Adipocyte (in vitro differentiated cells): ENCODE measurements at regions not wholly inside any gene's neighbourhood (a gene's known extent, or its start where the extent isn't known, plus 50 kb on each side); places are given as distances from the start of the nearest gene placed in this dataset.
A peak's percentile ranks its signal among the peaks of the same experiment; 100 is the strongest.
"Not testable (repeated sequence)": the region's sequence is repeated elsewhere in the genome, so short reads cannot be mapped to it uniquely, and the experiment has no call there.

Experiments used
- DNase-seq: peaks from one replicate; pipeline ENCODE4 v3.0.0-alpha.2; 2015; ENCODE audit warnings: low read depth
- H3K27me3 ChIP-seq: replicated peaks from 2 replicates; pipeline ENCODE4 v1.7.0; 2013; ENCODE audit warnings: mild to moderate bottlenecking, low read length, moderate library complexity; ENCODE audit not compliant: control insufficient read depth, insufficient read depth
- H3K36me3 ChIP-seq: 2 replicates; pipeline ENCODE4 v1.7.0; 2013; ENCODE audit warnings: low read length, mild to moderate bottlenecking, moderate library complexity; ENCODE audit not compliant: control insufficient read depth, insufficient read depth, severe bottlenecking
- H3K4me1 ChIP-seq: 2 replicates; pipeline ENCODE4 v1.7.0; 2013; ENCODE audit warnings: mild to moderate bottlenecking, low read length, moderate library complexity; ENCODE audit not compliant: control insufficient read depth, insufficient read depth
- H3K4me3 ChIP-seq: 2 replicates; pipeline ENCODE4 v1.7.0; 2013; ENCODE audit warnings: mild to moderate bottlenecking, low read length, moderate library complexity
- H3K9ac ChIP-seq: 2 replicates; pipeline ENCODE4 v1.7.0; 2013; ENCODE audit warnings: mild to moderate bottlenecking, low read length, moderate library complexity
- H3K9me3 ChIP-seq: 2 replicates; pipeline ENCODE4 v1.7.0; 2013; ENCODE audit warnings: mild to moderate bottlenecking, low read length, moderate library complexity; ENCODE audit not compliant: control insufficient read depth

GRCh38 chrX:82782014-82782413 is 726.1 kb upstream of the POU3F4 start:
- H3K9me3 ChIP-seq, result peaks cover 30% of the 10 kb centered on the region
- H3K36me3 ChIP-seq, result no peaks in the 10 kb centered on the region
- H3K27me3 ChIP-seq, result no peaks in the 10 kb centered on the region
- no peaks in the 10 kb centered on the region for H3K4me1 ChIP-seq
- no peak for DNase-seq
- no peak overlapping the region for H3K4me3 ChIP-seq
- no peak overlapping the region for H3K9ac ChIP-seq

GRCh38 chrX:82812902-82813301 is 695.2 kb upstream of the POU3F4 start:
- not testable (repeated sequence) for H3K27me3 ChIP-seq, H3K9ac ChIP-seq, DNase-seq, H3K9me3 ChIP-seq, H3K36me3 ChIP-seq, H3K4me3 ChIP-seq, H3K4me1 ChIP-seq

- H3K9me3 ChIP-seq, result peaks cover 3% of the 10 kb centered on the region
- H3K4me3 ChIP-seq, result no peak overlapping the region
- H3K36me3 ChIP-seq, result no peaks in the 10 kb centered on the region
- no peaks in the 10 kb centered on the region for H3K4me1 ChIP-seq
- peak; percentile 0 for DNase-seq
- H3K27me3 ChIP-seq, result no peaks in the 10 kb centered on the region
- H3K9ac ChIP-seq, result no peak overlapping the region
Measured at GRCh38 chrX:82813671-82814078, 694.4 kb upstream of the POU3F4 start.

- no peaks in the 10 kb centered on the region for H3K27me3 ChIP-seq
- H3K9ac ChIP-seq, result no peak overlapping the region
- DNase-seq, result no peak
- no peaks in the 10 kb centered on the region for H3K4me1 ChIP-seq
- H3K4me3 ChIP-seq, result no peak overlapping the region
- no peaks in the 10 kb centered on the region for H3K36me3 ChIP-seq
- H3K9me3 ChIP-seq, result no peaks in the 10 kb centered on the region
Measured at GRCh38 chrX:82816001-82816400, 692.1 kb upstream of the POU3F4 start.

- H3K36me3 ChIP-seq, result no peaks in the 10 kb centered on the region
- no peak overlapping the region for H3K4me3 ChIP-seq
- no peaks in the 10 kb centered on the region for H3K9me3 ChIP-seq
- no peak overlapping the region for H3K9ac ChIP-seq
- DNase-seq, result no peak
- H3K27me3 ChIP-seq, result no peaks in the 10 kb centered on the region
- H3K4me1 ChIP-seq, result no peaks in the 10 kb centered on the region
Measured at GRCh38 chrX:82816562-82816961, 691.5 kb upstream of the POU3F4 start.

GRCh38 chrX:82842286-82842685 is 665.8 kb upstream of the POU3F4 start:
- Histone ChIP-seq H3K36me3 (no peaks in the 10 kb centered on the region), H3K9me3 (peaks cover 37% of the 10 kb centered on the region), H3K4me3 (no peak overlapping the region), H3K9ac (no peak overlapping the region), H3K4me1 (no peaks in the 10 kb centered on the region), H3K27me3 (no peaks in the 10 kb centered on the region)
- no peak for DNase-seq

GRCh38 chrX:82848111-82848510 is 660.0 kb upstream of the POU3F4 start:
- no peak for DNase-seq
- Histone ChIP-seq H3K4me1 (no peaks in the 10 kb centered on the region), H3K36me3 (no peaks in the 10 kb centered on the region), H3K9me3 (peaks cover 11% of the 10 kb centered on the region), H3K9ac (no peak overlapping the region), H3K4me3 (no peak overlapping the region), H3K27me3 (no peaks in the 10 kb centered on the region)
